AG04449 (cell line): ENCODE measurements at regions not wholly inside any gene's neighbourhood (a gene's known extent, or its start where the extent isn't known, plus 50 kb on each side); places are given as distances from the start of the nearest gene placed in this dataset.

Experiments
- CTCF ChIA-PET: fragments of 350-600 bp; formaldehyde crosslinking; extraction: SDS; loops from one replicate; lab custom pipeline; 2021; ENCODE audit warnings: antibody characterized with exemption; lab: Yijun Ruan, JAX
- POLR2A ChIA-PET: fragments of 400-600, 350-600 bp; formaldehyde crosslinking; extraction: SDS; loops from one replicate; lab custom pipeline; 2020; ENCODE audit warnings: antibody characterized with exemption, inconsistent platforms; lab: Yijun Ruan, JAX
- DNase-seq: peaks from one replicate; pipeline ENCODE4 v3.0.0-alpha.2; 2010; ENCODE audit warnings: low read depth, low spot score
- H3K4me3 ChIP-seq: 2 replicates; pipeline ENCODE4 v1.5.1; 2011; ENCODE audit warnings: low read depth, mild to moderate bottlenecking, control low read depth, low read length
- TF ChIP-seq, protein P1 (sequence below): IDR thresholded peaks from one replicate; pipeline ENCODE4 v1.5.1; 2011; ENCODE audit warnings: mild to moderate bottlenecking, moderate library complexity, low read length, control low read depth, inconsistent platforms; ENCODE audit not compliant: insufficient read depth; ENCODE audit errors: missing control alignments

DNA sequence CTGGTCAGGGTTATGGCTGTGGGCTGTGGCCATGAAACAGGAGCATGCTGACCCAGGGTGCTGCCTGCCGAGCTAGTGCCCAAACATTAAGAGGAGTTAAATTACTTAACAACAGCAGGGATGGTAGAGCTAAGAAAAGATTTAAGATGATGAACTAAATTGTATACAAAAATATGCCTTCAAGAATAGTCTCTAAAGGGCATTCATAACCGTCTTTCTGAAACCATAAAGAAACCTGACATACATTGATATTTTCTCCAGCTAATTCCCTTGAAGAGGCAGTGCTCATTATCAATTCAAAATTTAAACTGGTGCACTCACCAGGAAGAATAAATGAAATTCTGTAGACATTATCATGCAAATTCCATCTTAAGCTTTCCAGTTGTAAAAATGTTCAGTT is 265.8 kb upstream of the TAC1 start:
- ChIA-PET CTCF (no interaction called here), POLR2A (no interaction called here)
- H3K4me3 ChIP-seq: no peak overlapping the region
- DNase-seq: no peak
- TF ChIP-seq, protein P1, sequence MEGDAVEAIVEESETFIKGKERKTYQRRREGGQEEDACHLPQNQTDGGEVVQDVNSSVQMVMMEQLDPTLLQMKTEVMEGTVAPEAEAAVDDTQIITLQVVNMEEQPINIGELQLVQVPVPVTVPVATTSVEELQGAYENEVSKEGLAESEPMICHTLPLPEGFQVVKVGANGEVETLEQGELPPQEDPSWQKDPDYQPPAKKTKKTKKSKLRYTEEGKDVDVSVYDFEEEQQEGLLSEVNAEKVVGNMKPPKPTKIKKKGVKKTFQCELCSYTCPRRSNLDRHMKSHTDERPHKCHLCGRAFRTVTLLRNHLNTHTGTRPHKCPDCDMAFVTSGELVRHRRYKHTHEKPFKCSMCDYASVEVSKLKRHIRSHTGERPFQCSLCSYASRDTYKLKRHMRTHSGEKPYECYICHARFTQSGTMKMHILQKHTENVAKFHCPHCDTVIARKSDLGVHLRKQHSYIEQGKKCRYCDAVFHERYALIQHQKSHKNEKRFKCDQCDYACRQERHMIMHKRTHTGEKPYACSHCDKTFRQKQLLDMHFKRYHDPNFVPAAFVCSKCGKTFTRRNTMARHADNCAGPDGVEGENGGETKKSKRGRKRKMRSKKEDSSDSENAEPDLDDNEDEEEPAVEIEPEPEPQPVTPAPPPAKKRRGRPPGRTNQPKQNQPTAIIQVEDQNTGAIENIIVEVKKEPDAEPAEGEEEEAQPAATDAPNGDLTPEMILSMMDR: no peak

DNA sequence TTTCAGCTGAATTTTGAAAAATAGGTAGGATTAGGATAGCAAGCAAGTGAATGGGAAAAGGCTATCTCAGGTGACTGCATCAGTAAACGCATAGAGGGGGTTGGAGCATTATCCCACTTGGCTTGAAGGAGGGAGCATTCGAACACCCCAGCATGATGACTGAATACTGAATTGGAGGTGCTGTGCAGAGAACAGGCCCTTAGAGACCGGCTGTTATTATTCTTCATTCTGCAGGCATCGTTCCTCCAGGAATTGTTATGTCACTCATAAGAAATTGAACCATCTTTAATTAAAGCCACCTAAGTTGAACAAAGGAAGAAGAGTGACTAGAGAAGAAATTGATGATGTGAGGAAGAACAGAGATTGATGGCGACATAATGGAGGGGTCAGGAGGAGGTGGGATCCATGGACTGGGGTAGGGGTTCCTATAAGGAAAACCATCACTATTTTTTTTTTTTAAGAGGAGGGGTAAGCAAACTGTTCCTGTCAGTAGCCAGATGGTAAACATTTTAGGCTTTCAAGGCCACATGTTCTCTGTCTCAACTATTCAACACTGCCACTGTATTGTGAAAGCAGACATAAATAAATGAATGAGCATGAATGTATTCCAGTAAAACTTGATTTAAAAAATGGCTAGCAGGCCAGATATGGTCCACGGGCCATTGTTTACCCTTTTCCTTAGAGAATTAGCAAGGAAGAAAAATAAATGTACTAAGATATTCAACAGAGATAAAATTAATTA is 264.7 kb upstream of the TAC1 start:
- no peak for DNase-seq
- ChIA-PET POLR2A (no interaction called here), CTCF (no interaction called here)
- TF ChIP-seq, protein P1: no peak
- no peak overlapping the region for H3K4me3 ChIP-seq

DNA sequence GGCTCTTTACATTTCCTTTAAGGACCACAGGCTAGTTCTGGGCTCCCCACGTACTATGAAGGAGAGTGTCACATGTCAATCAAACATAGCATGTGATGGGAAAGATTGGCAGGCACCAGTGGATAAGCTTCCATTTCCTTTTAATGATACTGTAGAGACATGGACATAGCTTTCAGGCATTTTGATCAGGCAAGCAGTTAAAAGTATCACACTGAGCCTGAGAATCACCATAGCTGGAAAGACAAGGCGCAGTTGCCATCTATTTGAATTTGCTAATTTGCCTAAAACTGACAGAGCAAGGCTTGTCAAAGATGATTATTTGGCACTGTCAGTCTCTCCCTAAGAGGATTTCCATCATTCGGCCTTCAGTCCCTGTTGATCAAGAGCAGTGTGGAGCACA is 263.4 kb upstream of the TAC1 start:
- TF ChIP-seq, protein P1: no peak
- DNase-seq: no peak
- H3K4me3 ChIP-seq: no peak overlapping the region
- ChIA-PET POLR2A (no interaction called here), CTCF (no interaction called here)

DNA sequence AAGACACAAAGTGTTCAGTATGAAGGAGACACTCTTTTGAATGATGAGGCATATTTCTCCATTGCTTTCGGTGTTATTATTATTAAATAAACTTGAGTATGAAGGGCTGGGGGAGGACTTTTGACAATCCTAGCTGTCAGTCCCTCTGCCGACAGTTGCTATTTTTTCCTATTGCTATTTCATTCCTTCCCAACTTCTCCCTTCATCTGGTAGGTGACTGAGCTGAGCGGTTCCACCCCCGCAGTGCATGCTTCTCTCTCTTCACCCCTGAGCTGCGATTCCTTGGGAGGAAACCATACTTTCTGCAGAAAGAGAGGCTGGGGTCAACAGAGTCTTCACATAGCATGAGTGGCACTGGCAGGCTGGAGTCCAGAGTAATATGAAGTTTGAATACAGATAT is 261.2 kb upstream of the TAC1 start:
- DNase-seq: no peak
- TF ChIP-seq, protein P1: no peak
- ChIA-PET POLR2A (no interaction called here), CTCF (no interaction called here)
- H3K4me3 ChIP-seq: no peak overlapping the region

DNA sequence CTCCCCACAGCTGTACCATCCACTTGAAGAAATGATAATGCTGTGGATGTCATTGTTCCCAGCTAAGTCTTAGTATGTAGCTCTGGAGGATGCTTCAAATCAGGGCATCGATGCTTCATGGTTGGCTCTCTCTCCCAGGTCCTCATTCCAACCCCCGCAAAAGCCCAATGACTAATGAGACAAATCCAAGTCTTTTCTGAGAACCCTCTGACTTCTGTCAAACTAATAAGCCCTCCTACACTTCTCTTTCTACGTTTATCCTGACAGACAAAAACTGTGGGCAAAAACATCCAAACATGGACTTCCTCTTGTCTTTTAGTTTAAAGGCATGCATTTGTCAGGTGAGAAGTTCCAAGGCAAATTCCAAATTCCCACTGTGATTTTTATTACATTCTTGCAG is 260.4 kb upstream of the TAC1 start:
- TF ChIP-seq, protein P1: no peak

DNA sequence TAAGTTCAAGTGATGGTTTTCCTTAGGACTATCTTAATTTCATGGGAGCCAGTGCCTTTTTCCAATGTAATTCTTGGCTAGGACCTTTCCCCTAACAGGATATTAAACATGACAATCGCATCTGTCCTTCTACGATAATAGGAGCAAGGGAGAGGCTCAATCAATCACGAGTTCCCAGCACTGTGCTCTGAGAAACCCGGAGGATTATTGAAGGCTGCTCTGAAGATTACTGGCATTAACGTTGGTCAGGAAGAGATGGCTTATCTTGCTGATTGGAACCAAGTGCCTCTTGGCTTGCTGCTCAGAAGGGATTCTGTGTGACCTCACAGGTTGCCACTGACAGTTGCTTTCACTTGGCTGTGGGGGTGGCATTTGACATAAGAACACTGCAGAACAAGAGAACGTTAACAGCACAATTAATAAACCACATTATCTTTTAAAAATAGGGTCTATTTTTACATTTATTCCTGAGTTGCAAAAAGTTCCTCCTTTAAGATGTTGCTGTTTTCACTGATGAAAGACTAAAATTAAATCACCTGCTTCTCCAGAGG is 252.1 kb upstream of the TAC1 start:
- POLR2A ChIA-PET: no interaction called here
- no peak for DNase-seq
- TF ChIP-seq, protein P1: no peak
- CTCF ChIA-PET: no interaction called here
- H3K4me3 ChIP-seq: no peak overlapping the region

More for the DNA sequence above, 260.4 kb upstream of the TAC1 start:
- no peak for DNase-seq
- ChIA-PET POLR2A (no interaction called here), CTCF (no interaction called here)
- no peak overlapping the region for H3K4me3 ChIP-seq
